HG03045 (cell line): ENCODE measurements at regions not wholly inside any gene's neighbourhood (a gene's known extent, or its start where the extent isn't known, plus 50 kb on each side); places are given as distances from the start of the nearest gene placed in this dataset.
"Not testable (repeated sequence)": the region's sequence is repeated elsewhere in the genome, so short reads cannot be mapped to it uniquely, and the experiment has no call there.

Experiments
- ATAC-seq: cut with Tn5 transposase; IDR thresholded peaks from one replicate; pipeline ENCODE4 v1.9.1; 2021; ENCODE audit warnings: mild to moderate bottlenecking, moderate library complexity; ENCODE audit not compliant: unreplicated experiment

GRCh38 chr11:37841016-37841415 lies 1243.0 kb upstream of the RAG2 start:
- no peak for ATAC-seq

- ATAC-seq = not testable (repeated sequence)
These were observed 1242.3 kb upstream of the RAG2 start for GRCh38 chr11:37840345-37840744.

GRCh38 chr11:37830529-37830928 lies 1232.5 kb upstream of the RAG2 start:
- no peak for ATAC-seq

- no peak for ATAC-seq
These were observed 1219.8 kb upstream of the RAG2 start for GRCh38 chr11:37817727-37818270.

GRCh38 chr11:37812281-37812880 lies 1214.3 kb upstream of the RAG2 start:
- no peak for ATAC-seq

- no peak for ATAC-seq
These were observed 1213.3 kb upstream of the RAG2 start for GRCh38 chr11:37811349-37811748.

GRCh38 chr11:37804666-37805065 lies 1206.6 kb upstream of the RAG2 start:
- ATAC-seq = no peak

GRCh38 chr11:37788141-37788877 lies 1190.3 kb upstream of the RAG2 start:
- no peak for ATAC-seq

GRCh38 chr11:37786214-37786755 lies 1188.2 kb upstream of the RAG2 start:
- no peak for ATAC-seq

GRCh38 chr11:37774441-37774840 lies 1176.4 kb upstream of the RAG2 start:
- ATAC-seq = no peak

GRCh38 chr11:37770145-37770544 lies 1172.1 kb upstream of the RAG2 start:
- no peak for ATAC-seq

GRCh38 chr11:37762079-37762478 lies 1164.0 kb upstream of the RAG2 start:
- ATAC-seq = no peak

GRCh38 chr11:37755521-37755920 lies 1157.5 kb upstream of the RAG2 start:
- no peak for ATAC-seq

GRCh38 chr11:37748641-37749040 lies 1150.6 kb upstream of the RAG2 start:
- ATAC-seq = no peak

- no peak for ATAC-seq
These were observed 1149.1 kb upstream of the RAG2 start for GRCh38 chr11:37747121-37747520.

- no peak for ATAC-seq
These were observed 1129.3 kb upstream of the RAG2 start for GRCh38 chr11:37727371-37727770.

- no peak for ATAC-seq
These were observed 1126.3 kb upstream of the RAG2 start for GRCh38 chr11:37724315-37724714.

GRCh38 chr11:37721485-37721884 lies 1123.4 kb upstream of the RAG2 start:
- ATAC-seq = no peak

GRCh38 chr11:37718431-37718999 lies 1120.5 kb upstream of the RAG2 start:
- ATAC-seq = no peak

- no peak for ATAC-seq
These were observed 1114.2 kb upstream of the RAG2 start for GRCh38 chr11:37712251-37712650.

GRCh38 chr11:37710031-37710430 lies 1112.0 kb upstream of the RAG2 start:
- no peak for ATAC-seq

GRCh38 chr11:37704791-37705190 lies 1106.8 kb upstream of the RAG2 start:
- ATAC-seq = no peak
